ENCODE measurements at regions not wholly inside any gene's neighbourhood (a gene's known extent, or its start where the extent isn't known, plus 50 kb on each side); places are given as distances from the start of the nearest gene placed in this dataset.

- H2BK15ac ChIP-seq (ENCODE audit: low read length), result no peak overlapping the region
- no peak overlapping the region for H4K5ac ChIP-seq (ENCODE audit: insufficient read length, low read depth, low read length)
- no peak overlapping the region for H2AK5ac ChIP-seq (ENCODE audit: low read depth, low read length)
- H3K23me2 ChIP-seq (ENCODE audit: low read depth, low read length), result no peaks in the 10 kb centered on the region
- no peak overlapping the region for H4K91ac ChIP-seq (replicated peaks; ENCODE audit: insufficient read length, low read length)
- H3K36me3 ChIP-seq (ENCODE audit: control insufficient read depth in 2 of 4, insufficient read depth in 4 of 4, low read length in 3 of 4), result no peaks in the 10 kb centered on the region
- no peaks in the 10 kb centered on the region for H3K9me3 ChIP-seq (ENCODE audit: insufficient read depth in 2 of 2, low read depth in 1 of 2, low read length in 1 of 2)
- WGBS, 2 experiments (ENCODE audit: extremely low coverage in 1 of 2, insufficient coverage in 1 of 2, insufficient read length in 1 of 2, insufficient replicate concordance in 2 of 2, low coverage in 1 of 2, low lambda C conversion rate in 2 of 2, missing lambda C conversion rate in 1 of 2), result 61% methylated on average over 2 of the region's 2 CpGs; no CpG with 5 or more reads in 1 of the 2 experiments
- no peak overlapping the region for H2BK120ac ChIP-seq (replicated peaks; ENCODE audit: low read depth, low read length)
- no peak overlapping the region for H3K14ac ChIP-seq (ENCODE audit: insufficient read length)
- no peak overlapping the region for H2BK12ac ChIP-seq (ENCODE audit: low read depth, low read length)
- no peaks in the 10 kb centered on the region for H4K20me1 ChIP-seq (replicated peaks in 1 of 2; ENCODE audit: control insufficient read depth in 1 of 2, insufficient read depth in 2 of 2, low read length in 2 of 2)
- FAIRE-seq, result no peak
- no peak overlapping the region for H2BK5ac ChIP-seq (ENCODE audit: low read depth, low read length)
- H3K79me2 ChIP-seq (ENCODE audit: control insufficient read depth in 1 of 2, insufficient read depth in 2 of 2, low read length in 2 of 2), result no peaks in the 10 kb centered on the region
- no peaks in the 10 kb centered on the region for H3K4me1 ChIP-seq (replicated peaks in 1 of 4; ENCODE audit: control insufficient read depth in 3 of 4, insufficient read depth in 4 of 4, low read length in 3 of 4)
- H3K27ac ChIP-seq (ENCODE audit: low read depth, low read length), result no peak overlapping the region
- H3K4ac ChIP-seq (replicated peaks; ENCODE audit: insufficient read length, low read depth, low read length), result no peak overlapping the region
- POLR2A ChIA-PET (ENCODE audit: partially characterized antibody), result no interaction called here
- no peaks in the 10 kb centered on the region for H3K27me3 ChIP-seq (replicated peaks in 1 of 4; ENCODE audit: control insufficient read depth in 3 of 4, extremely low read depth in 1 of 4, insufficient read depth in 3 of 4, low read length in 3 of 4)
- H3K56ac ChIP-seq (replicated peaks; ENCODE audit: insufficient read length, low read depth, low read length), result no peak overlapping the region
- H3K4me3 ChIP-seq (ENCODE audit: extremely low read depth in 1 of 4, insufficient read depth in 2 of 4, low read depth in 3 of 4, low read length in 4 of 4), result no peak overlapping the region
- no peak overlapping the region for H3K18ac ChIP-seq (ENCODE audit: extremely low read depth, low read length)
- no peak overlapping the region for H4K8ac ChIP-seq (ENCODE audit: extremely low read depth, insufficient read depth, low read length)
- no peak overlapping the region for H2AFZ ChIP-seq (ENCODE audit: low read length)
- no peak overlapping the region for H3K4me2 ChIP-seq (ENCODE audit: insufficient read depth in 1 of 2, low read depth in 2 of 2, low read length in 2 of 2)
- H3K23ac ChIP-seq (ENCODE audit: insufficient read length), result no peak overlapping the region
- H3K79me1 ChIP-seq (ENCODE audit: low read depth, low read length), result no peaks in the 10 kb centered on the region
- no peak for DNase-seq (ENCODE audit: low read depth in 1 of 2, low spot score in 2 of 2)
- H3K9ac ChIP-seq (replicated peaks in 1 of 4; ENCODE audit: extremely low read depth in 1 of 4, low read depth in 3 of 4, low read length in 3 of 4), result no peak overlapping the region
- no peak overlapping the region for H2BK20ac ChIP-seq (ENCODE audit: low read length)
- CTCF ChIA-PET (ENCODE audit: partially characterized antibody), result no interaction called here
- TF ChIP-seq TAF1 (IDR thresholded peaks at IDR 0.05; ENCODE audit: low read depth, low read length) (no peak), USF2 (IDR thresholded peaks at IDR 0.05; ENCODE audit: low read length) (no peak), EP300 (IDR thresholded peaks at IDR 0.05; ENCODE audit: borderline replicate concordance in 1 of 2, low read depth in 2 of 2, low read length in 2 of 2) (no peak), EGR1 (IDR thresholded peaks at IDR 0.05; ENCODE audit: borderline replicate concordance, low read depth, low read length) (no peak), CHD1 (IDR thresholded peaks at IDR 0.05; ENCODE audit: low read depth, low read length) (no peak), BRCA1 (IDR thresholded peaks at IDR 0.05; ENCODE audit: low read depth, low read length) (no peak), NANOG (IDR thresholded peaks at IDR 0.05; ENCODE audit: insufficient read depth, low read depth, low read length, poor library complexity, severe bottlenecking) (no peak), SIN3A (conservative IDR thresholded peaks at IDR 0.05 in 1 of 2, IDR thresholded peaks at IDR 0.05 in 1 of 2; ENCODE audit: low read depth in 1 of 2, low read length in 2 of 2) (no peak), YY1 (IDR thresholded peaks at IDR 0.05; ENCODE audit: low read depth, low read length) (no peak), CTBP2 (IDR thresholded peaks at IDR 0.05; ENCODE audit: borderline replicate concordance, insufficient read depth, insufficient read length, low read length) (no peak), RAD21 (IDR thresholded peaks at IDR 0.05 in 1 of 2, conservative IDR thresholded peaks at IDR 0.05 in 1 of 2; ENCODE audit: low read depth in 2 of 2, low read length in 2 of 2) (no peak), BACH1 (IDR thresholded peaks at IDR 0.05; ENCODE audit: low read length) (no peak), TBP (IDR thresholded peaks at IDR 0.05; ENCODE audit: low read depth, low read length) (no peak), ASH2L (IDR thresholded peaks at IDR 0.05; ENCODE audit: low read length) (no peak)
Observed at GRCh38 chr2:221857719-221858118, 285.6 kb upstream of the EPHA4 start.

Data from H1 (cell line).